ENCODE measurements at regions not wholly inside any gene's neighbourhood (a gene's known extent, or its start where the extent isn't known, plus 50 kb on each side); places are given as distances from the start of the nearest gene placed in this dataset.

- Histone ChIP-seq H3K27me3 (ENCODE audit: low read length) (no peaks in the 10 kb centered on the region), H3K79me2 (ENCODE audit: low read length) (no peaks in the 10 kb centered on the region), H3K4me1 (ENCODE audit: insufficient read depth, low read length) (no peaks in the 10 kb centered on the region), H3K4me3 (ENCODE audit: low read length) (no peak overlapping the region), H3K9me2 (replicated peaks; ENCODE audit: low read length) (no peaks in the 10 kb centered on the region), H3K27ac (ENCODE audit: low read length) (no peak overlapping the region), H4K20me1 (ENCODE audit: low read length) (no peaks in the 10 kb centered on the region), H2AFZ (ENCODE audit: low read length) (no peak overlapping the region), H3K4me2 (ENCODE audit: low read length) (no peak overlapping the region), H3K9ac (ENCODE audit: low read length) (no peak overlapping the region), H3K9me3 (ENCODE audit: low read length) (no peaks in the 10 kb centered on the region), H3K36me3 (ENCODE audit: low read depth, low read length) (no peaks in the 10 kb centered on the region), H3F3A (ENCODE audit: low read length, unreplicated experiment) (no peaks in the 10 kb centered on the region)
- TF ChIP-seq, protein P1, sequence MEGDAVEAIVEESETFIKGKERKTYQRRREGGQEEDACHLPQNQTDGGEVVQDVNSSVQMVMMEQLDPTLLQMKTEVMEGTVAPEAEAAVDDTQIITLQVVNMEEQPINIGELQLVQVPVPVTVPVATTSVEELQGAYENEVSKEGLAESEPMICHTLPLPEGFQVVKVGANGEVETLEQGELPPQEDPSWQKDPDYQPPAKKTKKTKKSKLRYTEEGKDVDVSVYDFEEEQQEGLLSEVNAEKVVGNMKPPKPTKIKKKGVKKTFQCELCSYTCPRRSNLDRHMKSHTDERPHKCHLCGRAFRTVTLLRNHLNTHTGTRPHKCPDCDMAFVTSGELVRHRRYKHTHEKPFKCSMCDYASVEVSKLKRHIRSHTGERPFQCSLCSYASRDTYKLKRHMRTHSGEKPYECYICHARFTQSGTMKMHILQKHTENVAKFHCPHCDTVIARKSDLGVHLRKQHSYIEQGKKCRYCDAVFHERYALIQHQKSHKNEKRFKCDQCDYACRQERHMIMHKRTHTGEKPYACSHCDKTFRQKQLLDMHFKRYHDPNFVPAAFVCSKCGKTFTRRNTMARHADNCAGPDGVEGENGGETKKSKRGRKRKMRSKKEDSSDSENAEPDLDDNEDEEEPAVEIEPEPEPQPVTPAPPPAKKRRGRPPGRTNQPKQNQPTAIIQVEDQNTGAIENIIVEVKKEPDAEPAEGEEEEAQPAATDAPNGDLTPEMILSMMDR (conservative IDR thresholded peaks at IDR 0.05; ENCODE audit: low read depth, low read length) = no peak
- no peak for TF ChIP-seq EZH2 (IDR thresholded peaks at IDR 0.05; ENCODE audit: low read length, unreplicated experiment)
- DNase-seq = no peak
- ATAC-seq = no peak
- BruUV-seq (replicated peaks) = no TSS peak
- CTCF ChIA-PET = no interaction called here
- POLR2A ChIA-PET (ENCODE audit: unreplicated experiment) = no interaction called here
- intact Hi-C loops (cut with micrococcal nuclease) = no loop called here
Observed at GRCh38 chr4:14223461-14223860, 595.9 kb upstream of the BOD1L1 start.

DNA sequence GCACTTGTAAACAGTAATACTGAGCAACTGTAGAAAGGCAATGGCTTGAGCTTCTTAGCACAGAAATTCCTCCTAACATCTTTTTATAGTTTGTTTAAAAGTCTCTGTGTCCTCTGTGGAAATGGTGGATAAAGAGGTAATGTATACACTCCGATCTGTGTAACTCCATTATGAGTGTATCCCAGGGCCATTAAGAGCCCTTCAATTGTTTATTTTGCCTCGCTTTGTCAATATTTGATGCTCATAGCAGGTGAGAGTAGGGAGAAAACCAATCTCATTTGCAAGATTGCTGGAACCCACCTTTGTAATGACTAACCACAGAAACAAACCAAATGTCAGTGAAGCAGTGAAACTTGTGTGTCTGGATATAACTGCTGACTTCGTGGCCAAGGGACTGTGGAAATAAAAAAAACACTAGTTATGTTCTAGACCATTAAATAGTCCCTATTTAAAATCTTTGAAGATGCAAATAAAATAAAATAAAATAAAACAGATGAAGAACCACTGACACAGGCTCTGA, 598.2 kb upstream of the BOD1L1 start:
- no peaks in the 10 kb centered on the region for H3K36me3 ChIP-seq (ENCODE audit: low read depth, low read length)
- intact Hi-C loops (cut with micrococcal nuclease) = no loop called here
- H3K9me2 ChIP-seq (replicated peaks; ENCODE audit: low read length) = no peaks in the 10 kb centered on the region
- no TSS peak for BruUV-seq (replicated peaks)
- no peak overlapping the region for H3K4me2 ChIP-seq (ENCODE audit: low read length)
- H3F3A ChIP-seq (ENCODE audit: low read length, unreplicated experiment) = no peaks in the 10 kb centered on the region
- H4K20me1 ChIP-seq (ENCODE audit: low read length) = no peaks in the 10 kb centered on the region
- H3K4me1 ChIP-seq (ENCODE audit: insufficient read depth, low read length) = no peaks in the 10 kb centered on the region
- ChIA-PET POLR2A (ENCODE audit: unreplicated experiment) (no interaction called here), CTCF (no interaction called here)
- no peak for TF ChIP-seq EZH2phosphoT487 (IDR thresholded peaks at IDR 0.05; ENCODE audit: borderline replicate concordance, low read length)
- TF ChIP-seq, protein P1 (conservative IDR thresholded peaks at IDR 0.05; ENCODE audit: low read depth, low read length) = no peak
- TF ChIP-seq EZH2 (IDR thresholded peaks at IDR 0.05; ENCODE audit: low read length, unreplicated experiment) = no peak
- no peak overlapping the region for H3K4me3 ChIP-seq (ENCODE audit: low read length)
- H3K9ac ChIP-seq (ENCODE audit: low read length) = no peak overlapping the region
- DNase-seq = peak; percentile 50
- no peaks in the 10 kb centered on the region for H3K79me2 ChIP-seq (ENCODE audit: low read length)
- H3K9me3 ChIP-seq (ENCODE audit: low read length) = no peaks in the 10 kb centered on the region
- ATAC-seq = peak; percentile 88
- no peak overlapping the region for H2AFZ ChIP-seq (ENCODE audit: low read length)
- no peak overlapping the region; the same call in 1 of the 2 replicates for H3K27ac ChIP-seq (ENCODE audit: low read length)
- H3K27me3 ChIP-seq (ENCODE audit: low read length) = no peaks in the 10 kb centered on the region

DNA sequence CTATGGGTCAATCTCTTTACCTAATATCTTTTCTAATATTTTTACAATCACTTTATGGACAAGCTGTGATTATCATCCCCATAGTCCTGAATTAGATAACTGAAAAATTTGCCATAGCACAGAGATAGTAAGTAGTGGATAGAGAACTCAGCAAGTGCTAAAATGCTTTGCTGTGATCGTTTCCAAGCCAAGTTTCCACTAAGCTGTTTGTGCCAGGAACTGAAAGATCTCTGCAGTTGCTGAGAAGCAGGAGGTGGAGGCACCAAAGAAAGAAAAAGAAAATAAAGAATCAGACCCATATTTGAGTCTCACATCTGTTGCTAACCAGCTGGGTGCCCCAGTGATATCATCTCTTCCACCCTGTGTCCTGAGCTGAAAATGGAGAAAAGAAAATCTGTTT, 605.6 kb upstream of the BOD1L1 start:
- Histone ChIP-seq H3K27ac (ENCODE audit: low read length) (no peak overlapping the region), H3K9me3 (ENCODE audit: low read length) (no peaks in the 10 kb centered on the region), H3K9ac (ENCODE audit: low read length) (no peak overlapping the region), H3K4me3 (ENCODE audit: low read length) (no peak overlapping the region), H3F3A (ENCODE audit: low read length, unreplicated experiment) (no peaks in the 10 kb centered on the region), H4K20me1 (ENCODE audit: low read length) (no peaks in the 10 kb centered on the region), H3K79me2 (ENCODE audit: low read length) (no peaks in the 10 kb centered on the region), H3K27me3 (ENCODE audit: low read length) (no peaks in the 10 kb centered on the region), H3K4me1 (ENCODE audit: insufficient read depth, low read length) (peaks cover 11% of the 10 kb centered on the region), H2AFZ (ENCODE audit: low read length) (no peak overlapping the region), H3K9me2 (replicated peaks; ENCODE audit: low read length) (no peaks in the 10 kb centered on the region), H3K36me3 (ENCODE audit: low read depth, low read length) (no peaks in the 10 kb centered on the region), H3K4me2 (ENCODE audit: low read length) (no peak overlapping the region)
- no peak for DNase-seq
- BruUV-seq (replicated peaks) = no TSS peak
- ChIA-PET POLR2A (ENCODE audit: unreplicated experiment) (no interaction called here), CTCF (no interaction called here)
- no peak for ATAC-seq
- no peak for TF ChIP-seq EZH2 (IDR thresholded peaks at IDR 0.05; ENCODE audit: low read length, unreplicated experiment)
- TF ChIP-seq, protein P1 (conservative IDR thresholded peaks at IDR 0.05; ENCODE audit: low read depth, low read length) = no peak
- TF ChIP-seq EZH2phosphoT487 (IDR thresholded peaks at IDR 0.05; ENCODE audit: borderline replicate concordance, low read length) = no peak
- intact Hi-C loops (cut with micrococcal nuclease) = no loop called here
